GM12878 (cell line): ENCODE measurements at regions not wholly inside any gene's neighbourhood (a gene's known extent, or its start where the extent isn't known, plus 50 kb on each side); places are given as distances from the start of the nearest gene placed in this dataset.

ENCODE experiments used
- ATAC-seq: fragments of 200-7000 bp; cut with Tn5 transposase; 3 replicates; pipeline ENCODE4 v1.9.1; 2020; ENCODE audit warnings: mild to moderate bottlenecking, moderate library complexity
- BruUV-seq: library from RNA; stranded (reverse); fragments of 400-500 nt; replicated peaks from 2 replicates; lab custom pipeline; 2021; lab: Mats Ljungman, UMichigan
- CTCF ChIA-PET: fragments of 300-600 bp; sonication (Branson Sonifier 250); formaldehyde crosslinking; extraction: SDS; loops from one replicate; lab custom pipeline; 2021; ENCODE audit warnings: inconsistent platforms; lab: Yijun Ruan, JAX
- POLR2A ChIA-PET: fragments of 350-600 bp; formaldehyde crosslinking; extraction: SDS; loops from one replicate; lab custom pipeline; 2021; ENCODE audit warnings: inconsistent platforms; lab: Charles Lee
- RAD21 ChIA-PET: fragments of 300-600 bp; sonication (Branson Sonifier 250); formaldehyde crosslinking; loops from one replicate; lab custom pipeline; 2023; ENCODE audit warnings: antibody characterized with exemption; ENCODE audit not compliant: unreplicated experiment; lab: Charles Lee
- SMC1A ChIA-PET: fragments of 300-600 bp; sonication (Branson Sonifier 250); formaldehyde crosslinking; loops from one replicate; lab custom pipeline; 2023; ENCODE audit not compliant: unreplicated experiment, uncharacterized antibody; lab: Charles Lee
- DNase-seq: peaks from one replicate; pipeline ENCODE4 v3.0.0-alpha.2; 2011; ENCODE audit warnings: low read depth, low spot score
- FAIRE-seq: peaks from 3 replicates; lab custom pipeline; 2011; peaks lifted over from hg19 to GRCh38; lab: Jason Lieb, UNC
- H2AFZ ChIP-seq: 2 replicates; pipeline ENCODE4 v1.6.0; 2011; ENCODE audit warnings: low read depth, low read length, control low read depth; ENCODE audit not compliant: control insufficient read depth
- H3K27ac ChIP-seq: 2 replicates; pipeline ENCODE4 v1.5.1; 2011; ENCODE audit warnings: control low read depth; ENCODE audit not compliant: control insufficient read depth, insufficient read depth
- H3K27me3 ChIP-seq, 2 experiments: replicated peaks in 1 of 2; 2 replicates each; pipeline versions ENCODE4 v1.6.0 to v1.6.1; 2011; ENCODE audit warnings: low read length in 1 of 2; ENCODE audit not compliant: control insufficient read depth in 2 of 2, insufficient read depth in 2 of 2
- H3K36me3 ChIP-seq, 2 experiments: 2 replicates each; pipeline ENCODE4 v1.5.1; 2011; ENCODE audit warnings: low read length in 1 of 2; ENCODE audit not compliant: control insufficient read depth in 2 of 2, insufficient read depth in 2 of 2
- H3K4me1 ChIP-seq: 2 replicates; pipeline ENCODE4 v1.6.1; 2011; ENCODE audit warnings: mild to moderate bottlenecking, low read length, moderate library complexity, mixed read lengths; ENCODE audit not compliant: control insufficient read depth, insufficient read depth
- H3K4me2 ChIP-seq: 2 replicates; pipeline ENCODE4 v1.6.0; 2011; ENCODE audit warnings: control low read depth; ENCODE audit not compliant: control insufficient read depth, insufficient read depth
- H3K4me3 ChIP-seq: fragments of 200-600 bp; sonication (generic); 2 replicates; pipeline ENCODE4 v1.5.1; 2016
- H3K79me2 ChIP-seq: 2 replicates; pipeline ENCODE4 v1.6.0; 2011; ENCODE audit warnings: low read length; ENCODE audit not compliant: control insufficient read depth, insufficient read depth
- H3K9ac ChIP-seq: 2 replicates; pipeline ENCODE4 v1.8.0; 2011; ENCODE audit warnings: low read length, control low read depth, mixed read lengths; ENCODE audit not compliant: control insufficient read depth, insufficient read depth
- H3K9me3 ChIP-seq: replicated peaks from 3 replicates; pipeline ENCODE4 v1.5.1; 2011; ENCODE audit warnings: mild to moderate bottlenecking, low read length; ENCODE audit not compliant: control insufficient read depth, insufficient read depth
- H4K20me1 ChIP-seq: 2 replicates; pipeline ENCODE4 v1.6.0; 2011; ENCODE audit not compliant: control insufficient read depth, insufficient read depth
- BCLAF1 ChIP-seq: fragments of 450-650 bp; IDR thresholded peaks from 2 replicates; pipeline ENCODE4 v1.6.1; 2017; ENCODE audit warnings: antibody characterized with exemption, mild to moderate bottlenecking, moderate library complexity
- CREM ChIP-seq: IDR thresholded peaks from 2 replicates; pipeline ENCODE4 v1.6.1; 2014; ENCODE audit warnings: antibody characterized with exemption, low read depth
- E4F1 ChIP-seq: fragments of 450-650 bp; IDR thresholded peaks from 2 replicates; pipeline ENCODE4 v1.6.1; 2018; ENCODE audit warnings: borderline replicate concordance, mild to moderate bottlenecking; ENCODE audit not compliant: partially characterized antibody
- EP300 ChIP-seq, 2 experiments: fragments of 150-350 bp in 1 of 2; IDR thresholded peaks; 2 replicates each; pipeline ENCODE4 v1.6.1; 2011 to 2012; ENCODE audit warnings: low read depth in 2 of 2, low read length in 2 of 2, borderline replicate concordance in 1 of 2, improper control_type of control experiment in 1 of 2, inconsistent platforms in 1 of 2; ENCODE audit not compliant: control insufficient read depth in 1 of 2
- FOS ChIP-seq: IDR thresholded peaks from 3 replicates; pipeline ENCODE4 v1.6.1; 2011; ENCODE audit warnings: borderline replicate concordance; ENCODE audit not compliant: insufficient read length; ENCODE audit errors: extremely low read depth
- HCFC1 ChIP-seq: fragments of 150-350 bp; IDR thresholded peaks from 2 replicates; pipeline ENCODE4 v1.6.1; 2014; ENCODE audit warnings: low read length
- HDAC6 ChIP-seq: fragments of 200-600 bp; sonication (generic); IDR thresholded peaks from one replicate; pipeline ENCODE4 v1.8.0; 2017; ENCODE audit warnings: antibody characterized with exemption; ENCODE audit not compliant: unreplicated experiment
- IRF4 ChIP-seq: IDR thresholded peaks from 2 replicates; pipeline ENCODE4 v1.6.1; 2011; ENCODE audit warnings: low read depth, low read length
- MLLT1 ChIP-seq: fragments of 450-650 bp; IDR thresholded peaks from 2 replicates; pipeline ENCODE4 v1.6.1; 2016; ENCODE audit warnings: mild to moderate bottlenecking
- MTA3 ChIP-seq: IDR thresholded peaks from 2 replicates; pipeline ENCODE4 v1.6.1; 2012; ENCODE audit warnings: low read length, inconsistent platforms, borderline replicate concordance
- POLR2AphosphoS5 ChIP-seq: IDR thresholded peaks from 2 replicates; pipeline ENCODE4 v1.6.1; 2011; ENCODE audit warnings: mild to moderate bottlenecking, low read length, inconsistent platforms
- POU2F2 ChIP-seq: IDR thresholded peaks from 3 replicates; pipeline ENCODE4 v1.6.1; 2011; ENCODE audit warnings: low read depth, mild to moderate bottlenecking, low read length, borderline replicate concordance
- RELA ChIP-seq: fragments of 450-650 bp; IDR thresholded peaks from 2 replicates; pipeline ENCODE4 v1.8.0; 2014; ENCODE audit warnings: borderline replicate concordance; ENCODE audit not compliant: partially characterized antibody
- RFX5 ChIP-seq: IDR thresholded peaks from 2 replicates; pipeline ENCODE4 v1.6.1; 2011; ENCODE audit warnings: low read depth, low read length, improper control_type of control experiment
- RUNX3 ChIP-seq: IDR thresholded peaks from 2 replicates; pipeline ENCODE4 v1.6.1; 2012; ENCODE audit warnings: low read length, inconsistent platforms
- SUPT20H ChIP-seq: IDR thresholded peaks from 2 replicates; pipeline ENCODE4 v1.6.1; 2011; ENCODE audit warnings: low read depth, mild to moderate bottlenecking, low read length, moderate library complexity, borderline replicate concordance; ENCODE audit not compliant: control insufficient read depth
- TARDBP ChIP-seq: IDR thresholded peaks from 2 replicates; pipeline ENCODE4 v1.6.1; 2016; ENCODE audit warnings: borderline replicate concordance
- ZNF24 ChIP-seq: fragments of 450-650 bp; IDR thresholded peaks from 2 replicates; pipeline ENCODE4 v1.6.1; 2017; ENCODE audit warnings: antibody characterized with exemption, mild to moderate bottlenecking
- WGBS: methylation state at CpG from one replicate; pipeline ENCODE4 v1.1.6; 2016; ENCODE audit warnings: low lambda C conversion rate; ENCODE audit not compliant: insufficient replicate concordance, insufficient coverage; ENCODE audit errors: missing lambda C conversion rate; 5-methylcytosine and 5-hydroxymethylcytosine counted together
- in situ Hi-C: fragments of 300-500 bp; cut with MboI; formaldehyde crosslinking; loops from 9 replicates; pipeline ENCODE4 v1.14.3; 2018; ENCODE audit warnings: mixed read lengths
- intact Hi-C: fragments of 100-400 bp; cut with micrococcal nuclease; formaldehyde crosslinking; loops from one replicate; pipeline ENCODE4 v1.14.2; 2022; ENCODE audit not compliant: unreplicated experiment

GRCh38 chr15:20355256-20355868 is 186.2 kb downstream of the GOLGA6L6 start:
- H3K4me1 ChIP-seq: no peaks in the 10 kb centered on the region; the same call in 1 of the 2 replicates
- WGBS: 47% methylated on average over 6 of the region's 6 CpGs
- intact Hi-C loops (no loop called here), in situ Hi-C loops (no loop called here)
- RAD21 ChIA-PET: interaction anchor here (1.3 kb wide), 2 partner anchors 1866 to 1868 kb away, joined by 4 to 12 read pairs; no protein-coding TSS in a partner anchor
- FAIRE-seq (no peak), ATAC-seq (no peak), DNase-seq (no peak)
- H3K36me3 ChIP-seq: no peaks in the 10 kb centered on the region
- H2AFZ ChIP-seq: no peak overlapping the region
- POLR2A ChIA-PET: no interaction called here
- SMC1A ChIA-PET: interaction anchor here (1.5 to 2.7 kb wide), 2 partner anchors 1866 to 1867 kb away, joined by 5 to 10 read pairs; no protein-coding TSS in a partner anchor
- H3K9me3 ChIP-seq: no peaks in the 10 kb centered on the region; the same call in 2 of the 3 replicates
- BruUV-seq: no TSS peak
- H3K27ac ChIP-seq: no peak overlapping the region
- H3K4me2 ChIP-seq: no peak overlapping the region
- TF ChIP-seq ZNF24 (no peak), RELA (no peak), POLR2AphosphoS5 (no peak), HCFC1 (no peak), FOS (no peak), RFX5 (no peak), IRF4 (no peak), BCLAF1 (no peak), HDAC6 (no peak), RUNX3 (no peak), E4F1 (no peak), SUPT20H (no peak), EP300 (IDR thresholded peaks at IDR 0.05; ENCODE audit: borderline replicate concordance in 1 of 2, control insufficient read depth in 1 of 2, low read depth in 2 of 2, low read length in 2 of 2) (no peak), MTA3 (no peak), TARDBP (no peak), POU2F2 (no peak), MLLT1 (no peak), CREM (no peak)
- H3K9ac ChIP-seq: no peak overlapping the region
- no peak overlapping the region for H3K4me3 ChIP-seq
- CTCF ChIA-PET: interaction anchor here (0.9 to 3.9 kb wide), 4 partner anchors 10 to 1869 kb away, joined by 4 to 35 read pairs (median 4); no protein-coding TSS in a partner anchor
- H3K79me2 ChIP-seq: no peaks in the 10 kb centered on the region
- H4K20me1 ChIP-seq: no peaks in the 10 kb centered on the region
- no peaks in the 10 kb centered on the region; a peak in 1 of 4 replicates for H3K27me3 ChIP-seq
